Stimulated activated CD4-positive, alpha-beta T cell treated with anti-CD3 and anti-CD28 coated beads, Interleukin-4, amount 100 ng/mL, for 48 hours (primary cell): ENCODE measurements at regions not wholly inside any gene's neighbourhood (a gene's known extent, or its start where the extent isn't known, plus 50 kb on each side); places are given as distances from the start of the nearest gene placed in this dataset.
"Not testable (repeated sequence)": the region's sequence is repeated elsewhere in the genome, so short reads cannot be mapped to it uniquely, and the experiment has no call there.

Source experiments
- DNase-seq, 2 donors: peaks; one replicate each; pipeline ENCODE4 v3.0.0-alpha.2; 2020; ENCODE audit warnings: low read depth in 2 of 2

GRCh38 chr14:105621479-105622328, 95.3 kb downstream of the TMEM121 start:
- DNase-seq = not testable (repeated sequence)

DNA sequence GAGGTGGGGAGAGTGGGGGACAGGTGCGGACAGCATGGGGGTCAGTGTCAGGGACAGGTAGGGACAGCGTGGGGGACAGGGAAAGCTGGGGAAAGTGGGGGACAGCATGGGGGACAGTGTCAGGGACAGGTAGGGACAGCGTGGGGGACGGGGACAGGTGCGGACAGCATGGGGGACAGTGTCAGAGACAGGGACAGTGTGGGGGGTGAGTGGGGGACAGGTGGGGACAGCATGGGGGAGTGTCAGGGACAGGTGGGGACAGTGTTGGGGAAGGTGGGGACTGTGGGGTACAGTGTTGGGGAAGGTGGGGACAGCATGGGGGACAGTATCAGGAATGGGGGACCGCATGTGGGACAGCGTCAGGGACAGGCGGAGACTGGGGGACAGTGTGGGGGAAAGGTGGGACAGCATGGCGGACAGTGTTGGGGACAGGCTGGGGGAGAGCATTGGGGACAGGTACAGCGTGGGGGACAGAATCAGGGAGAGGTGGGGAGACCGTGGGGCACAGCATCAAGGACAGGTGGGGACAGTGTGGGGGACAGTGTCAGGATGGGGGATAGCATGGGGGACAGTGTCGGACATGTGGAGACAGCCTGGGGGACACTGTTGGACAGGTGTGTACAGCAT, 96.1 kb downstream of the TMEM121 start:
- no peak for DNase-seq

GRCh38 chr14:105623178-105623577, 96.8 kb downstream of the TMEM121 start:
- not testable (repeated sequence) for DNase-seq

DNA sequence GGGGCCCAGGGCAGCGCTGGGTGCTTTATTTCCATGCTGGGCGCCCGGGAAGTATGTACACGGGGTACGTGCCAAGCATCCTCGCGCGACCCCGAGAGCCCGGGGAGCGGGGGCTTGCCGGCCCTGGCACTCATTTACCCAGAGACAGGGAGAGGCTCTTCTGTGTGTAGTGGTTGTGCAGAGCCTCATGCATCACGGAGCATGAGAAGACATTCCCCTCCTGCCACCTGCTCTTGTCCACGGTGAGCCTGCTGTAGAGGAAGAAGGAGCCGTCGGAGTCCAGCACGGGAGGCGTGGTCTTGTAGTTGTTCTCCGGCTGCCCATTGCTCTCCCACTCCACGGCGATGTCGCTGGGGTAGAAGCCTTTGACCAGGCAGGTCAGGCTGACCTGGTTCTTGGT, 98.0 kb downstream of the TMEM121 start:
- not testable (repeated sequence) for DNase-seq

GRCh38 chr14:105624749-105625434, 98.5 kb downstream of the TMEM121 start:
- not testable (repeated sequence) for DNase-seq

DNA sequence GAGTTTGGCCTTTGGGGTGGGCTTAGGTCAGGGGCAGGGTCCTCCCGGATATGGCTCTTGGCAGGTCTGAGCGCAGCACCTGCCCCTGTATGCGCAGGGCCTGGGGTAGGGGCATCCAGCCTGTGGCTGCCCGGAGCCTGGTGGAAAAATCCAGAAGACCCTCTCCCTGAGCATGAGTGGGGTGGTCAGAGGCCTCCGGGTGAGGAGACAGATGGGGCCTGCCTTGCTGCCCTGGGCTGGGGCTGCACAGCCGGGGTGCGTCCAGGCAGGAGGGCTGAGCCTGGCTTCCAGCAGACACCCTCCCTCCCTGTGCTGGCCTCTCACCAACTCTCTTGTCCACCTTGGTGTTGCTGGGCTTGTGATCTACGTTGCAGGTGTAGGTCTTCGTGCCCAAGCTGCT, 99.1 kb downstream of the TMEM121 start:
- not testable (repeated sequence) for DNase-seq

DNA sequence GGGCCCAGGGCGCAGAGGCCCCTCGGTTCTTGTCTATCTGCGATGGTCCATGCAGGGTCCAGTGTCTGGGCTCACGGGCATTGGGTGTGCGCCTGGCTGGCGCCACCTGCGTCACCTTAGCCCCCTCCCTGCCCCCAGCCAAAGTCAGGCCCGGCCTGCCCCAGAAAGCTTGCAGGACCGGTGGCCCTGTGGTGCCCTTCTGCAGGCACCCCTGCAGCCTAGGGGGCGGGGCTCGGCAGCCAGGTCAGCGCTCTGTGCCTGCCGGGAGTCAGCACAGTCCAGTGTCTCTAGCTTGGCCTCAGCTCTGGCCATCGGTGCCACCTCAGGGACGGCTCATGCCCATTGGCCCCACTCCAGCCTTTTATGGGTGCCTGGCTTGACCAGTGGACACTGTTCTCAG, 99.7 kb downstream of the TMEM121 start:
- not testable (repeated sequence) for DNase-seq

DNA sequence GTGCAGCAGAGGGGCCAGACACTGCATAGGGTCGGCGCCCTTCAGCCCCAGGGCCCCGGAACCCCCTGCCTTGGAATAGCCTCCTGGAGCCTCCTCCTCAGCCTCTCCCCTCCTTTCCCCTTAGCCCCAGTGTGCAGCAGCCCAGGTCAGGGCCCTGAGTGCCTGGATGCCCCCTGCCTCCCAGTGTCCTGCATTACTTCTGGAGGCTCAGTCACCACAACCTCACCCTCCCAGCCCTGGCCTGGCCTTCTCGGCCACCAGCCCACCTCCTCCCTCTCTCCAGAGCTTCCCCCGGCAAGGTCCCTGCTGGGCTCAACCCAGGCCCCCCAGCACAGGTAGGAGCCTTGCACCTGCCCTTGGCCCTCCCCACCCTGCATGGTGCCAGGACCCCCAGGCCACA, 100.3 kb downstream of the TMEM121 start:
- DNase-seq = not testable (repeated sequence)

DNA sequence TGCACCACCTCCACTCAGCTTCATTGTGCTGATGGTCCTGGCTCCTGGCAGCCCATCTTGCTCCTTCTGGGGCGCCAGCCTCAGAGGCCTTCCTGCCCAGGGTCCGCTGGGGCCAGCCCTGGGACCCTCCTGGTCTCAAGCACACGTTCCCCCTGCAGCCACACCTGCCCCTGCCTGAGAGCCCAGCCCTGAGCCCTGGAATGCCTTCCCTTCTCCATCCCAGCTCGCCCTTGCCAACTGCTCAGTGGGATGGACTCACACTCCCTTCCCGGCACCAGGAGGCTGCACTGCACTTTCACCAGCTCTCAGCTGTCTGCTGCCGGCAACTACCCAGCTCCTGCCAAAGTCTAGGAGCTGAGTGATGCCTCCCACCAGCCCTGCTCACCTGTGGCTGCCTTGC, 100.9 kb downstream of the TMEM121 start:
- not testable (repeated sequence) for DNase-seq

GRCh38 chr14:105627701-105628100, 101.3 kb downstream of the TMEM121 start:
- DNase-seq = no peak

- not testable (repeated sequence) for DNase-seq
Measured at GRCh38 chr14:105628126-105628525, 101.7 kb downstream of the TMEM121 start.

DNA sequence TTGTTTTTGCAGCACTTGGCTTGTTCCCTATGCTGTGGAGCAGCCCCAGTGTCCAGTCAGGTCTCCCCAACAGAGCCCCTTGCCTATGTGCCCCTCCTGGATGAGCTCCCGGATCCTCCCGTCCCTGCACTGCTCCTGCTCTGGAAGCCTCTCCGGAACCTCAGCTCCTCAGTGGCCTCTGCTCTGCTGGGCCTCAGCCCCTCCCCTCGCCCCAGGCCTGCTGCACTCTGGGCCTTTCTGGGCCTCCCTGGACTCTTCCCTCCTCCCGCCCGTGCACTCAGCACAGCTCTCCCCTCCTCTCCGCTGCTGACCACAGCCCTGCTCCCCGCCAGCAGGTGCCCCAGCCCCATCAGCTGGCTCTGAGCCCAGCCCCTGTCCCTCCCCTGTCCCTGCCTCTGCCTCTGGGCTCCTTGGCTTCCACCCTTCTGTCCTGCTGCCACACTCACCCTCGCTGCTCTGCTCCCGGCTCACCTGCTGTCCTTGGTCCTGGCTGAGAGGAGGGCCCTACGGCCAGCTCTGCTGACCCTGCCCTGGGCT, 102.2 kb downstream of the TMEM121 start:
- not testable (repeated sequence) for DNase-seq

DNA sequence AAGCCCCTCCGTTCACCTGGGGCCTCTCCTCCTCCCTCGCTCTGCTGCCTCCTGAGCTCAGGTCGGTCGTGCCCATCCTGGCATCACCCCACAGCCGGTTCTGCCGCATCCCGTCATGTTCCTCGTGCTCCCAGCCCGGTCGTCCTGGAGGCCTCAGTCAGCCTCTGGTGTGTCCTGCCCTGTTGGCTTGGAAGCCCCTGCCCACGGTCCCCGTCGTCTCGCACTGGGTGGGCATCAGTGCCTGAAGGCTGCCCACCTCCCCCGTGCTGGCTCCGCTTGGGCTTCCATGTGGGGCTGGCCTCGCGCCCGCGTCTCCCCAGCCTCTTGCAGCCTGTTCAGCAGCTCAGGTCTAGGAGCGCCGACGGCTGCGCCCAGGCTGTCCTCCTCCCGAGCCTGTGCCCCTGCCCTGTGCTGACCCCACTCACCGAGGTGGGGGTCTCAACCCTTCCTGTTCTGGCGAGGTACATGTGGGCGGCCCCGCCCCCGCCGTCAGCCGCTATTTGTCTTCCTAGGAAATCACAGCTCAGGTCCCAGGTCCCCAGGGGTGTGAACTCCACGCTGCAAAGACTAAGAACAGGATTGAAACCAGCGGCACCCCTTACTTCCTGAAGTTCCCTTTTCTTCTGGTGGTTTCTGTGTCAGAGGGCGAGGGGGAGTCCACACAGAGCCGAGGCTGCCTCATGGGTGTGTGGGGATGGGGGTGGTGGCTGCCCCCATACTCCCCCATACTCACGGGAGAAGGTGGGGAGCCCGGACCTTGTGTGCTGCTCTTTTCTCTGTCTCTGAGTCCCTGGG, 102.9 kb downstream of the TMEM121 start:
- not testable (repeated sequence) for DNase-seq

- no peak for DNase-seq
Measured at GRCh38 chr14:105629886-105630215, 103.5 kb downstream of the TMEM121 start.

DNA sequence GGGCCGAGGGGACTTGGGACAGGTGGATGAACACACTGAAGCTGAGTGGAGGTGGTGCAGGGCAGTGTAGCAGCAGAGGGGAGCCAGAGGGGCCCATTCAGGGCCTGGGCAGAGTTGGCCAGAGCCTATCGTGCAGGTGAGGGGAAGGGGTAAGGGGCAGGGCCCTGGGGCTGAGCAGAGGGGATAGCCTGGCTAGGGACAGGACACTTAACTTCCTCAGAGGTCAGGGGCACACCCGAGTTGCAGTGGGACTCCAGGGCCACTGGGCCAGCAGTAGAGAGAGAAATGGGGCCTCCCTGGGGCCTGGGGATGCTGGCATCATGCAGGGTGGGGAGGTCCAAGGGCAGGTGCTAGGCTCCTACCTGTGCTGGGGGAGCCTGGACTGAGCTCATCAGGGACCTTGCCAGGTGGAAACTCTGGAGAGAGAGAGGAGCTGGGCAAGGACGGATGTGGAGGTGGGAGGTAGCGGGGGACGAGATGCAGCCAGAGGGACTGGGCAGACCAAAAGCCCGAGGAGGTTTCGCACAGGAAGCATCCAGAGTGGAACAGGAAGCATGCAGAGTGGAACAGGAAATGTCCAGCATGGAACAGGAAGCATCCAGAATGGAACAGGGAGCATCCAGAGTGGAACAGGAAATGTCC, 104.0 kb downstream of the TMEM121 start:
- DNase-seq = not testable (repeated sequence)

- not testable (repeated sequence) for DNase-seq
Measured at GRCh38 chr14:105630935-105631779, 104.8 kb downstream of the TMEM121 start.

GRCh38 chr14:105632010-105632409, 105.6 kb downstream of the TMEM121 start:
- DNase-seq = no peak

DNA sequence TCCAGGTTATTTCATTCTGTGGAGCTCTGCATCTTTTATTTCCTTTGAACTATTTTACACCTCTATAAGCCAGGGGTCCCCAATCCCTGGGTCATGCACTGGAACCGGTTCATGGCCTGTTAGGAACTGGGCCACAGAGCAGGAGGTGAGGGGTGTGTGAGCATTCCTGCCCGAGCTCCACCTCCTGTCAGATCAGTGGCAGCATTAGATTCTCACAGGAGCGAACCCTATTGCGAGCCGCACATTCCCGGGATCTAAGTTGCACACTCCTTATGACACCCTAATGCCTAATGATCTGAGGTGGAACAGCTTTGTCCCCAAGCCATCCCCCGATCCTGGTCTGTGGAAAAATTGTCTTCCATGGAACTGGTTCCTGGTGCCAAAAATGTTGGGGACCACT, 107.2 kb downstream of the TMEM121 start:
- not testable (repeated sequence) for DNase-seq

- no peak for DNase-seq
Measured at GRCh38 chr14:105635560-105635959, 109.2 kb downstream of the TMEM121 start.

DNA sequence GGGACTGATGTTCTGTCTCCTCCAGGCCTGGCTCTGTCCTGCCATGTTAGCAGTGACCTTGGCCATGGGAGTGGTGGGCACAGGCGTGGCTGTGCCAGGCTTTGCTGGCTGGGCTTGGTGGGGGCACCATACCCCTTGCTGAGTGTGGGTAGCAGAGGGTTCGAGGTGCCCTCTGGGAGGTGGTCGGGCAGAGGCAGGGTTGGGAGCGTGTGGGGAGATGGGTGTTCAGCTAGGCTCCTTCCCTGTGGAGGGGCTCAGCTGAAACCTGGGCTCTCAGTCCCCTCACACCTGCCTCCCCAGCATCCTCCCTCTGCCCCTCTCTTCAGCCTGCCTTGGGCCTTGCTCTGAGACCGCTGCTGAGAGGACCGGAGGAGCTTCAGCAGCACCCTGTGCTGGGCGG, 109.6 kb downstream of the TMEM121 start:
- DNase-seq = not testable (repeated sequence)
